ENCODE measurements at regions not wholly inside any gene's neighbourhood (a gene's known extent, or its start where the extent isn't known, plus 50 kb on each side); places are given as distances from the start of the nearest gene placed in this dataset.

- TF ChIP-seq, protein P1, sequence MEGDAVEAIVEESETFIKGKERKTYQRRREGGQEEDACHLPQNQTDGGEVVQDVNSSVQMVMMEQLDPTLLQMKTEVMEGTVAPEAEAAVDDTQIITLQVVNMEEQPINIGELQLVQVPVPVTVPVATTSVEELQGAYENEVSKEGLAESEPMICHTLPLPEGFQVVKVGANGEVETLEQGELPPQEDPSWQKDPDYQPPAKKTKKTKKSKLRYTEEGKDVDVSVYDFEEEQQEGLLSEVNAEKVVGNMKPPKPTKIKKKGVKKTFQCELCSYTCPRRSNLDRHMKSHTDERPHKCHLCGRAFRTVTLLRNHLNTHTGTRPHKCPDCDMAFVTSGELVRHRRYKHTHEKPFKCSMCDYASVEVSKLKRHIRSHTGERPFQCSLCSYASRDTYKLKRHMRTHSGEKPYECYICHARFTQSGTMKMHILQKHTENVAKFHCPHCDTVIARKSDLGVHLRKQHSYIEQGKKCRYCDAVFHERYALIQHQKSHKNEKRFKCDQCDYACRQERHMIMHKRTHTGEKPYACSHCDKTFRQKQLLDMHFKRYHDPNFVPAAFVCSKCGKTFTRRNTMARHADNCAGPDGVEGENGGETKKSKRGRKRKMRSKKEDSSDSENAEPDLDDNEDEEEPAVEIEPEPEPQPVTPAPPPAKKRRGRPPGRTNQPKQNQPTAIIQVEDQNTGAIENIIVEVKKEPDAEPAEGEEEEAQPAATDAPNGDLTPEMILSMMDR (IDR thresholded peaks at IDR 0.05; ENCODE audit: poor library complexity, severe bottlenecking) = no peak
Observed at GRCh38 chr3:111303760-111304159, 232.1 kb downstream of the NECTIN3 start.

DNA sequence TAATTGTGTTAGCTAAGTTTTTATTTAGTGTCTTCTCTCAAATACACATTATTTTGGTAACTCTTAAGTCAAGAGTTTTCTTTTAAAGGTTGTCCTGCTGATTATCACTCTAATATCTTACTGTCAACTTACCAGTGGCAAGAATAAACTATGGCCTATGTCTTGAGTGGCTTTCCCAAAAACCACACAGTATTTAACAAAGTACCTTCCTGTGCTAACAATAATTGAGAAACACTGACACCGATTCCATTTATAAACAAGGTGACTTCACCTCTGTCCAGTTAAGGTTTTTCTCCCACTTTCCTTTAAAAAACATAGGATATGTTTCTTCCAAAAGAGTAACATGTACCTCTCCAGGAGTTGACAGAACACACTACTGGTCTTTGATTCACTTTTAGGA, 234.3 kb upstream of the CD96 start:
- Histone ChIP-seq H3K9me3 (ENCODE audit: severe bottlenecking) (no peaks in the 10 kb centered on the region), H3K4me3 (ENCODE audit: severe bottlenecking) (no peak overlapping the region), H3K27me3 (ENCODE audit: insufficient read depth, poor library complexity, severe bottlenecking) (no peaks in the 10 kb centered on the region), H3K27ac (ENCODE audit: poor library complexity, severe bottlenecking) (no peak overlapping the region), H3K36me3 (ENCODE audit: low read depth) (no peaks in the 10 kb centered on the region), H3K4me1 (ENCODE audit: insufficient read depth, poor library complexity, severe bottlenecking) (no peaks in the 10 kb centered on the region)
- TF ChIP-seq, protein P1 (IDR thresholded peaks at IDR 0.05; ENCODE audit: poor library complexity, severe bottlenecking) = no peak
- ATAC-seq (ENCODE audit: low read depth) = no peak
- DNase-seq (ENCODE audit: low spot score) = no peak

More at GRCh38 chr3:111303760-111304159, 232.1 kb downstream of the NECTIN3 start:
- Histone ChIP-seq H3K4me1 (ENCODE audit: insufficient read depth, poor library complexity, severe bottlenecking) (no peaks in the 10 kb centered on the region), H3K4me3 (ENCODE audit: severe bottlenecking) (no peak overlapping the region), H3K27me3 (ENCODE audit: insufficient read depth, poor library complexity, severe bottlenecking) (no peaks in the 10 kb centered on the region), H3K36me3 (ENCODE audit: low read depth) (no peaks in the 10 kb centered on the region), H3K9me3 (ENCODE audit: severe bottlenecking) (no peaks in the 10 kb centered on the region), H3K27ac (ENCODE audit: poor library complexity, severe bottlenecking) (no peak overlapping the region)
- DNase-seq (ENCODE audit: low spot score) (no peak), ATAC-seq (ENCODE audit: low read depth) (no peak)

- Histone ChIP-seq H3K9me3 (ENCODE audit: severe bottlenecking) (no peaks in the 10 kb centered on the region), H3K27ac (ENCODE audit: poor library complexity, severe bottlenecking) (no peak overlapping the region), H3K4me1 (ENCODE audit: insufficient read depth, poor library complexity, severe bottlenecking) (no peaks in the 10 kb centered on the region), H3K4me3 (ENCODE audit: severe bottlenecking) (no peak overlapping the region), H3K27me3 (ENCODE audit: insufficient read depth, poor library complexity, severe bottlenecking) (no peaks in the 10 kb centered on the region), H3K36me3 (ENCODE audit: low read depth) (no peaks in the 10 kb centered on the region)
- TF ChIP-seq, protein P1 (IDR thresholded peaks at IDR 0.05; ENCODE audit: poor library complexity, severe bottlenecking) = no peak
- DNase-seq (ENCODE audit: low spot score) (no peak), ATAC-seq (ENCODE audit: low read depth) (no peak)
Observed at GRCh38 chr3:111311126-111311525, 230.9 kb upstream of the CD96 start.

DNA sequence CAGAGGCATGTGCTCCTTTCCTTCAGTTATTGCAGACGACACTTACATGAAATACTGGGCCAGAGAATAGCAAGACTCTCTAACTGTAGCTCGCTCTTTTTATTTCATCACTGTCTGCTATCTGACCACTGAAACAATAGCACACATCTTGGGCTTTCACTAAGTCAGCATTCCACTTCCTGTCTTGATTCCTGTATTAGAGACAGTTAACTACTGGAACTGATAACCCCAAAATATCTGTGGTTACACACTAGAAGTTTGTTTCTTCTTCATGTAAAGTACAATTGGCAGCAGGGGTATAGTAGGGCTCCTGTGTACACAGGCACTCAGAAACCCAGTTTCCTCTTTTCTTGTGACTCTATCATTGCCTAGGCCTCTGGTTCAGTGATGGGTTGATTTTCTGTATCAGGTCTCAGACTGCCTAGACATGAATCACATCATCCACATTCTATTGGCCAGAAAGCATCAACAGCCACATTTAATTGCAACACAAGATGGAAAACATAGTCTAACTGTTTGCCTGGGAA, 230.2 kb upstream of the CD96 start:
- Histone ChIP-seq H3K9me3 (ENCODE audit: severe bottlenecking) (no peaks in the 10 kb centered on the region), H3K27ac (ENCODE audit: poor library complexity, severe bottlenecking) (no peak overlapping the region), H3K4me1 (ENCODE audit: insufficient read depth, poor library complexity, severe bottlenecking) (no peaks in the 10 kb centered on the region), H3K36me3 (ENCODE audit: low read depth) (no peaks in the 10 kb centered on the region), H3K27me3 (ENCODE audit: insufficient read depth, poor library complexity, severe bottlenecking) (no peaks in the 10 kb centered on the region), H3K4me3 (ENCODE audit: severe bottlenecking) (no peak overlapping the region)
- ATAC-seq (ENCODE audit: low read depth) (no peak), DNase-seq (ENCODE audit: low spot score) (no peak)
- TF ChIP-seq, protein P1 (IDR thresholded peaks at IDR 0.05; ENCODE audit: poor library complexity, severe bottlenecking) = no peak

GRCh38 chr3:111314181-111314873, 227.7 kb upstream of the CD96 start:
- Histone ChIP-seq H3K27me3 (ENCODE audit: insufficient read depth, poor library complexity, severe bottlenecking) (no peaks in the 10 kb centered on the region), H3K4me3 (ENCODE audit: severe bottlenecking) (no peak overlapping the region), H3K9me3 (ENCODE audit: severe bottlenecking) (no peaks in the 10 kb centered on the region), H3K36me3 (ENCODE audit: low read depth) (no peaks in the 10 kb centered on the region), H3K4me1 (ENCODE audit: insufficient read depth, poor library complexity, severe bottlenecking) (no peaks in the 10 kb centered on the region), H3K27ac (ENCODE audit: poor library complexity, severe bottlenecking) (no peak overlapping the region)
- TF ChIP-seq, protein P1 (IDR thresholded peaks at IDR 0.05; ENCODE audit: poor library complexity, severe bottlenecking) = no peak
- ATAC-seq (ENCODE audit: low read depth) = peak; percentile 35; the same call in 1 of the 3 replicates
- no peak for DNase-seq (ENCODE audit: low spot score)
